Keratinocyte (primary cell): ENCODE measurements at regions not wholly inside any gene's neighbourhood (a gene's known extent, or its start where the extent isn't known, plus 50 kb on each side); places are given as distances from the start of the nearest gene placed in this dataset.

Source experiments
- DNase-seq: peaks from one replicate; pipeline ENCODE4 v3.0.0-alpha.2; 2011; ENCODE audit warnings: low read depth, missing footprints, low spot score
- FAIRE-seq: peaks from 2 replicates; lab custom pipeline; 2011; peaks lifted over from hg19 to GRCh38; lab: Jason Lieb, UNC
- H2AFZ ChIP-seq: 2 replicates; pipeline ENCODE4 v1.6.0; 2012; ENCODE audit warnings: low read length, control low read depth, inconsistent platforms; ENCODE audit not compliant: control insufficient read depth
- H3K27ac ChIP-seq: 2 replicates; pipeline ENCODE4 v1.5.1; 2011; ENCODE audit warnings: low read length; ENCODE audit not compliant: control insufficient read depth, insufficient read depth
- H3K27me3 ChIP-seq: 3 replicates; pipeline ENCODE4 v1.6.0; 2011; ENCODE audit warnings: low read length; ENCODE audit not compliant: control insufficient read depth, insufficient read depth; ENCODE audit errors: extremely low read depth
- H3K36me3 ChIP-seq, 2 experiments: 2 replicates in 1 of 2; 3 replicates in 1 of 2; pipeline ENCODE4 v1.5.1; 2011; ENCODE audit warnings: low read length in 2 of 2, mild to moderate bottlenecking in 1 of 2; ENCODE audit not compliant: control insufficient read depth in 2 of 2, insufficient read depth in 2 of 2; ENCODE audit errors: extremely low read depth in 1 of 2
- H3K4me1 ChIP-seq: 3 replicates; pipeline ENCODE4 v1.5.1; 2011; ENCODE audit warnings: low read length; ENCODE audit not compliant: control insufficient read depth, insufficient read depth; ENCODE audit errors: extremely low read depth
- H3K4me2 ChIP-seq: 3 replicates; pipeline ENCODE4 v1.6.0; 2011; ENCODE audit warnings: low read depth, low read length; ENCODE audit not compliant: control insufficient read depth, insufficient read depth; ENCODE audit errors: extremely low read depth
- H3K4me3 ChIP-seq, 3 experiments: fragments of 200-600 bp in 1 of 3; sonication (generic) in 1 of 3; 2 replicates in 2 of 3; 3 replicates in 1 of 3; pipeline ENCODE4 v1.5.1; 2011 to 2016; ENCODE audit warnings: low read length in 3 of 3, mild to moderate bottlenecking in 3 of 3, control low read depth in 2 of 3, inconsistent platforms in 1 of 3, low read depth in 1 of 3, mixed read lengths in 1 of 3, mixed run types in 1 of 3, moderate library complexity in 1 of 3; ENCODE audit not compliant: control insufficient read depth in 2 of 3, insufficient read depth in 2 of 3; ENCODE audit errors: extremely low read depth in 1 of 3
- H3K79me2 ChIP-seq: 2 replicates; pipeline ENCODE4 v1.6.0; 2012; ENCODE audit warnings: low read length; ENCODE audit not compliant: control insufficient read depth, insufficient read depth
- H3K9ac ChIP-seq: 3 replicates; pipeline ENCODE4 v1.6.0; 2011; ENCODE audit warnings: low read length; ENCODE audit not compliant: control insufficient read depth, insufficient read depth; ENCODE audit errors: extremely low read depth
- H3K9me1 ChIP-seq: 3 replicates; pipeline ENCODE4 v1.6.0; 2011; ENCODE audit warnings: low read length; ENCODE audit not compliant: control insufficient read depth, insufficient read depth; ENCODE audit errors: extremely low read depth
- H3K9me3 ChIP-seq: 2 replicates; pipeline ENCODE4 v1.5.1; 2012; ENCODE audit warnings: low read depth, low read length; ENCODE audit not compliant: control insufficient read depth
- H4K20me1 ChIP-seq: 3 replicates; pipeline ENCODE4 v1.6.0; 2011; ENCODE audit warnings: low read length; ENCODE audit not compliant: control insufficient read depth, insufficient read depth; ENCODE audit errors: extremely low read depth
- EZH2 ChIP-seq: IDR thresholded peaks from one replicate; pipeline ENCODE4 v1.6.1; 2012; ENCODE audit warnings: inconsistent platforms, mild to moderate bottlenecking, low read length, moderate library complexity
- dilution Hi-C: fragments of 300-500 bp; cut with MboI; formaldehyde crosslinking; loops from one replicate; pipeline ENCODE4 v1.7.0; 2020; ENCODE audit warnings: low sequenced_read_pairs; ENCODE audit not compliant: extremely low pct_ligation_motif_present
- TF ChIP-seq, protein P1 (sequence below), 3 experiments: IDR thresholded peaks in 1 of 3; conservative IDR thresholded peaks in 1 of 3; optimal IDR thresholded peaks in 1 of 3; 2 replicates in 2 of 3; 3 replicates in 1 of 3; pipeline versions ENCODE3 to v1.5.1; 2011; ENCODE audit warnings: low read length in 3 of 3, mild to moderate bottlenecking in 3 of 3, moderate library complexity in 2 of 3, control low read depth in 1 of 3, inconsistent platforms in 1 of 3; ENCODE audit not compliant: insufficient read depth in 2 of 3; ENCODE audit errors: extremely low read depth in 1 of 3

DNA sequence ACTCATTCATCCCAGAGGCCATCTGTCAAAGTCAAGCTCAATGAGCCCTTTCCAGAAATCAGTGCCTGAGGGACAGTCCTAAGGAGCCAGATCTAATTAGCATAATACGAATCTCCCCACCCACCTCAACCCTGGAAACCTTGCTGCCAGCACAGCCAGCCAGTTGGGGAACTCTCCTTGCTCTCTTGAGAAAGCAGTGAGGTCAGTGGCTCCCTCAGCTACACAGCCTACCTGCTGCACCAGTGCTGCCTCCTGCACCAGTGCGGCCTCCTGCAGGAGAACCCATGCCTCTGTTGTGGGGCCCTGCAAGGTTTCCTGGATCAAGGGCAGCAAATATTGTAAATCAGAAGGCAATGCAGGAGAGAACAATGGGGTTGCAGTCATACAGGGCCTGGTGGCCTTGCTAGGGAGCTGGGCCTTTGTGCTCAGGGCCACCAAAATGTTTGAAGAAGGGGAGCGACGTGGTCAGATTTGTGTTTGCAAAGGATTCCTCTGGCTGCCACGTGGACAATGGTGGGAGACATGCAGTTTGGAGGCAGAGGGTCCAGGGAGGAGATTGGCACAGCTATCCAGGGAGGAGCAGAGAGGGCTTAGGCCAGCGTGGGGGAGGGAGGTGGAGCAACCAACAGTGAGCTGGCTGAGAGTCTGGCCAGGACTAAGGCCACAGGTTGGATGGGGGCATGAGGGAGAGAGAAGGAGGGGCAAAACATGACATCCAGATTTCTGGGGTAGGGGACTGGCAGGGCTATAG, 124.3 kb upstream of the MAMLD1 start:
- Histone ChIP-seq H3K9me3 (no peaks in the 10 kb centered on the region), H3K4me3 (no peak overlapping the region), H3K9me1 (no peaks in the 10 kb centered on the region), H3K27me3 (no peaks in the 10 kb centered on the region), H3K4me2 (no peak overlapping the region), H3K79me2 (no peaks in the 10 kb centered on the region), H2AFZ (no peak overlapping the region), H3K27ac (no peak overlapping the region), H3K4me1 (no peaks in the 10 kb centered on the region), H3K36me3 (no peaks in the 10 kb centered on the region), H4K20me1 (no peaks in the 10 kb centered on the region), H3K9ac (no peak overlapping the region)
- TF ChIP-seq, protein P1, sequence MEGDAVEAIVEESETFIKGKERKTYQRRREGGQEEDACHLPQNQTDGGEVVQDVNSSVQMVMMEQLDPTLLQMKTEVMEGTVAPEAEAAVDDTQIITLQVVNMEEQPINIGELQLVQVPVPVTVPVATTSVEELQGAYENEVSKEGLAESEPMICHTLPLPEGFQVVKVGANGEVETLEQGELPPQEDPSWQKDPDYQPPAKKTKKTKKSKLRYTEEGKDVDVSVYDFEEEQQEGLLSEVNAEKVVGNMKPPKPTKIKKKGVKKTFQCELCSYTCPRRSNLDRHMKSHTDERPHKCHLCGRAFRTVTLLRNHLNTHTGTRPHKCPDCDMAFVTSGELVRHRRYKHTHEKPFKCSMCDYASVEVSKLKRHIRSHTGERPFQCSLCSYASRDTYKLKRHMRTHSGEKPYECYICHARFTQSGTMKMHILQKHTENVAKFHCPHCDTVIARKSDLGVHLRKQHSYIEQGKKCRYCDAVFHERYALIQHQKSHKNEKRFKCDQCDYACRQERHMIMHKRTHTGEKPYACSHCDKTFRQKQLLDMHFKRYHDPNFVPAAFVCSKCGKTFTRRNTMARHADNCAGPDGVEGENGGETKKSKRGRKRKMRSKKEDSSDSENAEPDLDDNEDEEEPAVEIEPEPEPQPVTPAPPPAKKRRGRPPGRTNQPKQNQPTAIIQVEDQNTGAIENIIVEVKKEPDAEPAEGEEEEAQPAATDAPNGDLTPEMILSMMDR (optimal IDR thresholded peaks at IDR 0.05 in 1 of 3, IDR thresholded peaks at IDR 0.05 in 1 of 3, conservative IDR thresholded peaks at IDR 0.05 in 1 of 3; ENCODE audit: extremely low read depth in 1 of 3, insufficient read depth in 2 of 3, low read length in 3 of 3) = no peak
- no peak for TF ChIP-seq EZH2
- dilution Hi-C loops = no loop called here
- FAIRE-seq = no peak
- no peak for DNase-seq

DNA sequence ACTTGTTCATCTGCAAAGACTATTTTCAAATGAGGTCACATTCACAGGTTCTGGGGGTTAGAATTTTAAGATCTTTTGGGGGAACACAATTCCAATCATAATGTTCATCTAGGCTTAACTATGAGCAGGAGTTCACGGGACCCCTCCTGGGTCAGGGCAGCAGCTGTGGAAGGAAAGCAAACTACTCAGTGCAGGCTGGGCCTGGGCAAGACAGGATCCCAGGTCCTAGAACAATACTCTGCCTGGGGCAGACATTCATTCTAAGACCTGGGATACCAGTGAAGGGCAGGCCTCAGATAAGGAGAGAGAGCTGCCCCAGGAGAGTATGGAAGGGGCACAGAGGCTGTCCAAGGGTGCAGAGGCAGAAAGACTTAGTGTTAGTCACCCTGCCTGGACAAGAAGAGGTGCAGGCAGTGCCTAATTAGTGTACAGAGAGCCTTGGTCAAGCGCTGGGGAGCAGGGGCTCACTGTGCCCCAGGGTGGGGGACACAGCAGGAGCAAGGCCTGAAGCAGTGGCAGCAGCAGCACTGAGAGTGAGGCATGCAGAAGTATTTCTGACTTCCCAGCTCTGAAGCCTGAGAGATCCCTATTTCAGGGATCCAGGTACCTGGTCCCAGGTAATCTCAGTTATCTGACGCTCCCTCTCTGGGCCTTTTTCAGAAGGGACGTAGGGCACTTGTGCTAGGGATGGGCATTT, 123.0 kb upstream of the MAMLD1 start:
- Histone ChIP-seq H4K20me1 (no peaks in the 10 kb centered on the region), H3K27me3 (no peaks in the 10 kb centered on the region), H3K9me3 (no peaks in the 10 kb centered on the region), H3K9ac (no peak overlapping the region), H3K36me3 (no peaks in the 10 kb centered on the region), H3K9me1 (no peaks in the 10 kb centered on the region), H3K4me1 (no peaks in the 10 kb centered on the region), H2AFZ (no peak overlapping the region), H3K27ac (no peak overlapping the region), H3K4me2 (no peak overlapping the region), H3K4me3 (no peak overlapping the region), H3K79me2 (no peaks in the 10 kb centered on the region)
- dilution Hi-C loops = no loop called here
- no peak for TF ChIP-seq EZH2
- TF ChIP-seq, protein P1 (optimal IDR thresholded peaks at IDR 0.05 in 1 of 3, IDR thresholded peaks at IDR 0.05 in 1 of 3, conservative IDR thresholded peaks at IDR 0.05 in 1 of 3; ENCODE audit: extremely low read depth in 1 of 3, insufficient read depth in 2 of 3, low read length in 3 of 3) = no peak
- no peak for DNase-seq
- no peak for FAIRE-seq
